ENCODE measurements at regions not wholly inside any gene's neighbourhood (a gene's known extent, or its start where the extent isn't known, plus 50 kb on each side); places are given as distances from the start of the nearest gene placed in this dataset.
"Not testable (repeated sequence)": the region's sequence is repeated elsewhere in the genome, so short reads cannot be mapped to it uniquely, and the experiment has no call there.

GRCh38 chr6:72559555-72559954, 62.3 kb upstream of the KCNQ5 start:
- DNase-seq (ENCODE audit: low spot score): no peak
- in situ Hi-C loops (cut with MboI; ENCODE audit: low pct_unique_long_range_greater_than_20kb, low sequenced_read_pairs, unreplicated experiment): no loop called here
- no peak for TF ChIP-seq CTCF (IDR thresholded peaks at IDR 0.05; ENCODE audit: extremely low read depth, insufficient read depth, missing control alignments)

DNA sequence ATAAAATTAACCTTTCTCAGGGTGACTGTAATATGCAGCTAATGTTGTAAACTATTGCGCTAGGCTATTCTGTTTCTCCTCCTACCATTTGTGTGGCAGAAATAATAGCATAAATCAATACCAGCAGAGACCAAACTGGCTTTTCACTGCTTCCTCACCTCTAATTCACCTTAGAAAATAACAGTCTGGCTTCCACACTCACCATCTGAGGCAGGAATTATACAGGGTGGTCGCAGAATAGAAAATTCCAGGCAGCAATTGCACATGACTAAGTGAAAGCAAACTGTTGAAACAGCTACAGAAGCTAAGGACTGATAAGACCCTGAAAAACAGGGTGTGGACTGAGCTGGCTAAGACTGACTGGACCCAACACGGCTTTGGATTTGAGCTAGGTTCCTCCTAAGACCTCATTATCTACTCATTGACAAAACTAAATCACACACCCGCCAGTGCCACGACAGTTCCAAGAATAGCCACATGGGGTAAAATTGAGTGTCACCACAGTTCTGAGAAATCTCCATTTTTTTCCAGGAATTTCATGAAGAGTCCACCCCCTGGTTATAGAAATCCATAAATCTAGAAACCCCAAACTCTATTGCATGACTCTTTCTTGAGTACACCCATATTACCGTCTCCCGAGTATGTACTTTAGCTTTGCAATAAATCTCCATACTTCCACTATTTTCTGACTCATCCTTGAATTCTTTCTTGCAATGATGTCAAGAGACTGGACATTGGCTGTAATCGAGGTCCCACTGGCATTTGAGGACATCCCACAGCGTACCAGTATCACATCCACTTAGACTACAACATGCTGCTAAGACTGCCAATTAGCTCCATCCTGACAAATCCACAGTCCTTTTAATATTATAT, 60.9 kb upstream of the KCNQ5 start:
- in situ Hi-C loops (cut with MboI; ENCODE audit: low pct_unique_long_range_greater_than_20kb, low sequenced_read_pairs, unreplicated experiment): no loop called here
- no peak for DNase-seq (ENCODE audit: low spot score)
- TF ChIP-seq CTCF (IDR thresholded peaks at IDR 0.05; ENCODE audit: extremely low read depth, insufficient read depth, missing control alignments): peak; percentile 3

DNA sequence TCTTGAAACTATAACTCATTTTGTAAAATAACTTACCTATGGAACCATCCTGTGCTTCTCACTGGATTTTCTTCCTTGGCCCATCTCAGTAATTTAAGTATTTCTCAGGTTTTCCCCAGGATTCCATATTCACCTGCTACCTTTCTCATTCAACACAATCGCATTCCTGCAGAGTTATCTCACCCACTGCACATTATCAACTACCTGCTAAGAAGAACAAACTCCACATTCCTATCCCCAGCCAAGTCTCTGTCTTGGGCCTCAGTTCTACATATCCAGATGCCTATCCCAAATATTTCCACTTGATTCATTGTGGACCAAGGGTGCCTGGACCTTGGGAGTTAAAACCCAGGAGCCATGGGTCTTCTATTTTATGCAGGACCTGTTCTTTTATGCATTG, 60.2 kb upstream of the KCNQ5 start:
- no peak for DNase-seq (ENCODE audit: low spot score)
- in situ Hi-C loops (cut with MboI; ENCODE audit: low pct_unique_long_range_greater_than_20kb, low sequenced_read_pairs, unreplicated experiment): no loop called here
- TF ChIP-seq CTCF (IDR thresholded peaks at IDR 0.05; ENCODE audit: extremely low read depth, insufficient read depth, missing control alignments): no peak

GRCh38 chr6:72564231-72564630, 57.6 kb upstream of the KCNQ5 start:
- no peak for TF ChIP-seq CTCF (IDR thresholded peaks at IDR 0.05; ENCODE audit: extremely low read depth, insufficient read depth, missing control alignments)
- DNase-seq (ENCODE audit: low spot score): no peak
- in situ Hi-C loops (cut with MboI; ENCODE audit: low pct_unique_long_range_greater_than_20kb, low sequenced_read_pairs, unreplicated experiment): no loop called here

DNA sequence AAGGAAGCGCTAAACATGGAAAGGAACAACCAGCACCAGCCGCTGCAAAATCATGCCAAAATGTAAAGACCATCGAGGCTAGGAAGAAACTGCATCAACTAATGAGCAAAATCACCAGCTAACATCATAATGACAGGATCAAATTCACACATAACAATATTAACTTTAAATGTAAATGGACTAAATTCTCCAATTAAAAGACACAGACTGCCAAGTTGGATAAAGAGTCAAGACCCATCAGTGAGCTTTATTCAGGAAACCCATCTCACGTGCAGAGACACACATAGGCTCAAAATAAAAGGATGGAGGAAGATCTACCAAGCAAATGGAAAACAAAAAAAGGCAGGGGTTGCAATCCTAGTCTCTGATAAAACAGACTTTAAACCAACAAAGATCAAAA, 49.9 kb upstream of the KCNQ5 start:
- DNase-seq (ENCODE audit: low spot score); in situ Hi-C loops (cut with MboI; ENCODE audit: low pct_unique_long_range_greater_than_20kb, low sequenced_read_pairs, unreplicated experiment): not testable (repeated sequence)

All from GM13977 (cell line).